ENCODE measurements at regions not wholly inside any gene's neighbourhood (a gene's known extent, or its start where the extent isn't known, plus 50 kb on each side); places are given as distances from the start of the nearest gene placed in this dataset.

DNA sequence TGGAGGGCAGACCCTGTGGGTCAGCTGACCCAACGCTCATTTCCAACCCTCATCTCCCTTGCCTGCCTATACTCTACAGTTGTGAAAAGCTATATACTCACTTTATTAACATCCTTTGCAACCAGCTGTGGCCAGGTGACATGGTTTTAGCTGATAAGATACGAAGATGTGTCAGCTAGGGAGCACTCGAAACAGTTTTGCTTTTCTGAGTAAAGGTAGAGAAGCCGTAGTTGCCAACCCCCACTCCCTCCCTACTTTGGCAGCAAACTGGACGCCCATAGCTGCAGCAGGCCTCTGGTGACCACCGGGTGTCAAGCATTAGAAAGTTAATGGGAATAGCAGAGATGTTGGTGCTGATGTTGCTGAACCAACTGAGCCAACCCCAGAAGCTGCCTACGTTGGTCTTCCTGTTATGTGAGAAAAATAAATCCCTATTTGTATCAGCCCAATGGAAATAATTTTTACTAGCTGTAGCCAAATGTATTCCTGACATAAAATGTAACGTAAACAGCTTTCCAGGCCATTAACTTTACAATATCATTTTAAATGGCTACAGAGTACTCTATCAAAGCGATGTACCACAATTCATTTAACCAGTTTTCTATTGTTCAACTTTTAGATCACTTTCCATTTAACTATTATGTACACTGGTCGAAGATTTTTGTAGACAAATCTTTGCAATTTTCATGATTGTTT, 98.5 kb upstream of the TMCC3 start:
- no peak for DNase-seq

DNA sequence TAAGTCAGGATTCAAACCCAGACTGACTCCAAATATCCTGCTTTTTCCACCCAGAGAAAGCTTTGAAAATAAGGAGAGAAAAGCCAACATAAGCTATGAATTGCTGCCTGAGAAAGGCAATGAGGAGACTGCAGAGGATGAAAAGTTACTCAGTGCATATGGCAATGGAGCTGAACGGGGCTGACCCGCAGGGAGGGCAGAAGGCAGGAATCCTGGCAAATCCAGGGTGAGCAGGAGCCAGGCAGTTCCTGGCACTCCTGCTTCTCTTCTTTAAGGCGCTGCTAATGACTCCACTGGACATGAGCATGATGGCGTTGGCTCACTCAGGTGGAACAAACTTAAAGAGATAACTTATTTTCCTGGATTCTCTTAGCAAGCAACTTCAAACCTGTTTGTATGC, 95.2 kb upstream of the TMCC3 start:
- no peak for DNase-seq

DNA sequence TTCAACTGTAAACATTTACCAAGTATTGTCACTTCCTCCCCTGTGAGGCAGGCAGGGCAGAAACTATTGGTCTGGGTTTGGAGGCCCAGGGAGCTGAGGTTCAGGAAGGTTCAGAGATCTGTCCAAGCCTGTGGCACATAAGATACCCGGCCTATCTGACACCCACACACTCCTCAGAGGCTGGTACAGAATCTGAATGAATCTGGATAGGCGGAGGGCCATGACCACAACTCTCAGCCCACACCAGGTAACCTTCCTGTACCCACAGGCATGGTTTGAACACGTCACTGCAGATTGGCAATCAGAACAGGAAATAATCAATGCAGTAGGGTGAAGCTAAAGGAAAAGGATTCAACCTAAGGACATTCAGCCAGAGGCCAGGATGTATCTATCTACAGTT, 92.8 kb upstream of the TMCC3 start:
- no peak for DNase-seq

DNA sequence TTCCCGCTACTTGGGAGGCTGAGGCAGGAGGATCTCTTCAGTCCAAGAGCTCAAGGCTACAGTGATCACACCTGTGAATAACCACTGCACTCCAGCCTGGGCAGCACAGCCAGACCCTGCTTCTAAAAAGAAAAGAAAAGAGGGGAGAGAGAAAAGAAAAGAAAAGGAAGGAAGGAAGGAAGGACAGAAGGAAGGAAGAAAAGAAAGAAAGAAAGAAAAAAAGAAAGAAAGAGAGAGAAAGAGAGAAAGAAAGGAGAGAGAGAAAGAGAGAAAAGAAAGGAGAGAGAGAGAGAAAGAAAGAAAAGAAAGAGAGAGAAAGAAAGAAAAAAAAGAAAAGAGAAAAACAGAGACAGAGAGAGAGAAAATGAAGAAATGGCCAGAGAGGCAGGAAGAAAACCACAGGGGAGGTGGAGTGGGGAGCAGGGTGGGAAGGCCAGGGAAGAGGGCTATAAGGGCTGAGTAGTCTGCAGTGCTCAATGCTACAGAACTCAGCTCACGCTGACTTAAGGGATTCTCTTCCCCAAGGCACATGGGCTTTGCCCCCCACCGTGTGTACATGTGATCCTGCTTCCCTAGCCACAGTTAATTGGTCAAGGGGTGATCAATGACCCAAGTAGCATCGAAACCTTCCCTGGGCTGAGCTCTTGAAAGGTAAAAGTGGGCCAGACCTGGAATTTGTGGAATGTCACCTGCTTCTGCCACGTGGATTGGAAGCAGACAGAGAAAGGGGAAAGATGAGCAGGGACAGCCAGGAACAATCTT, 90.4 kb upstream of the TMCC3 start:
- DNase-seq: no peak

DNA sequence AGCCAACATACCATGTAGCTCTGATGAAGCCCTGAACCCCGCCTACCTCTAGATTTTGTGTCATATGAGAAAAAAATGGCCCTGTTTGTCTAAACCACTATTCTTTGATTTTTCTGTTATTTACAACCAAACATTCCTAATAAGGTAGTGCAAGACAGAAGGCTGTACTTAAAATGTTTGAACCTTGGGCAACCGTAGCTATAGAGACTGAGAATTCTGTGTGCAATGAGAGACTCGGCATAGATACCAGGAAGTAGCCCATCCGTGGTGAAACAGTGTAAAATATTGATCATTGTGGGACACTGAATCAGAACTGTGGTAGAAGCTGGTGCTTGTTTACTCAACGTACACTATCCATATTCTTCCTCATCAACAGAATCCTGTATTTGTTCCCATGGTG, 86.5 kb upstream of the TMCC3 start:
- DNase-seq: no peak

DNA sequence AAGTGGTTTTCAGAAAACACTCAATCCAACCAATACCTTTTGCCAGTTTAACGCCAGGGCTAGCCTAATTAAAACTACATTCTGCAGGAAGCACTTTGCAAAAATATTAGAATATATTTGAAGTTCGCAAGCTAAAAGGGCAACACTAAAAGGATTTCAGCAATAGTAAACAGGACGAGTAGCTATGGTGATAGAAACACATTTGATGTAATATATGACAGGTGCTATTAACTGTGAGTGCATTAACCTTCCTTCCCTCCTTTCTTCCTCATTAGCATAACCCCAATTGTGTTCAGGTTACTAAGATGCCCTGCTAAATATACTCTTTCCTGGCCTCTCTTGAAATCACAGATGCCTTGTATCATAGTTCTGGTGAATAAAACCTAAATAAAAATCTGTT, 85.6 kb upstream of the TMCC3 start:
- no peak for DNase-seq

DNA sequence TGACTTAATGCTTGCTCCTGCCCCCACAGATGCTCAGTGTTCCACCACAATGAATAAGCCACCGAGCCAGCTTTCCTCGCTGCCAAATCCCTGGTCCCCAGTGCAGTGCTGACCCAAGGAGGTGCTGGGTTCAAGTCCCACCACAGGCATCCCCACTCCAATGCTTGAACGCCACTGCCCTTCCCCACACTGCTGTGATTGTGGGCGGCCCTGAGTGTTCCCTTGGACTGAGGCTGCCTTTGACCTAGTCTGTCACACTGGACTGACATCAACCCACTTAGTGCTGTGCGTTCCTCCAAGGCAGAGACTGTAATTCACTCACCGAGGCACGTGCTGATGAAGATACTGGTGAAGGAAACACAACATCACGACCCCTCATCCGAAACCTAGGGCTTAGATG, 83.4 kb upstream of the TMCC3 start:
- no peak for DNase-seq

DNA sequence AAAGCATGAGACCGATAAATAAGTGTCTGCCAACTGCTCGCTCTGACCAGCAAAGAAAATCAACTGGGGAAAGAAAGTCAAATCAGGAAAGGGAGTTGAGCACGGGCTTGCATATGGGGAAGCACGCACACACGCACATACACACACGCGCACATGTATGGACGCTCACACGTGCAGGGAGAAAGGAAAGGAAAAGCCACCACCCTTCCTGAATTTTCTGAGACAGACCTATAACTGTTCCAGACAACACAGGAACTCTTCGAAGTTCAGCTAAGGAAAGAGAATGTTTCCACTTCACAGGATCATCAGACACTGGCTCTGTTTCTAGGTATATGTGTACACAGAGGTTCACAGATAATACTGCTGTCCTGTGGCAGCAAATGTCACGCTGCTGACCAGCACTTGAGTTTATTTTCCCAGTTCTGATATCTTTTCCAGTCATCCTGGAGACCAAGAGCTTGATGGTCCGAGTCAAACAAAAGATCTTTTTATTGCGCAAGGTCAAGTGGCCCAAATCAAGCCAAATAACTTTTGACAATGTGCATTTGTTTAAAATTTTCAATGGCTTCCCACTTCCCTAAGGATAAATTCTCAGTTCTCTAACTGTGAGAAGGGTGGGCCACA, 82.1 kb upstream of the TMCC3 start:
- no peak for DNase-seq

DNA sequence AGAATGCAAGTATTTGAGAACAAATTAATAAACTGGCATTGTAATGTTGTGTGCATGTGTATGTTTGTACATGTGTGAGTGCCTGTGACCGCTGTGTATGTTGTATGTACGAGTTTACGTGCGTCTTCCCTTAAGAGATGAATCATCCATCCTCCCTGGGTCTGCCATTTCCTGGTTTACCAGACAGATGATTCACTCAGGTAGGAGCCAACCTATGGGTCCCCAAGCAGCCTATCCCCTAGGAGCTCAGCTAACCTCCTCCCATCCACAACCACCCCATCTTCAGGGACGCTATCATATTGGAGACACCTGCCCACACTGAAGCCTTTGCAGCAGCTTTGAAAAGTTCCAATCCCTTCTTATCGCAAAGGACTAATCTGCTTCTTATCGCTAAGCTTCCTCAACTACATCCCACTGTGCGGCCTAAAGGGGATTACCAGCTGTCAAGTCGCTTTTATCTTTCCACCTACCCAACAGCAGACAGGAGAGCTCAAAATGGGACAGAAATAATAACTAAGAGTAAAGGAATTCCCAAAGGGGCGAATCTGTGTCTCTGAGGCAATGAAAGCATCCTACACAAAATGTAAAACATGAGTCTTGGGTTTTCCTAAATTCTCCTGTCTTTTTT, 81.5 kb upstream of the TMCC3 start:
- DNase-seq: no peak

DNA sequence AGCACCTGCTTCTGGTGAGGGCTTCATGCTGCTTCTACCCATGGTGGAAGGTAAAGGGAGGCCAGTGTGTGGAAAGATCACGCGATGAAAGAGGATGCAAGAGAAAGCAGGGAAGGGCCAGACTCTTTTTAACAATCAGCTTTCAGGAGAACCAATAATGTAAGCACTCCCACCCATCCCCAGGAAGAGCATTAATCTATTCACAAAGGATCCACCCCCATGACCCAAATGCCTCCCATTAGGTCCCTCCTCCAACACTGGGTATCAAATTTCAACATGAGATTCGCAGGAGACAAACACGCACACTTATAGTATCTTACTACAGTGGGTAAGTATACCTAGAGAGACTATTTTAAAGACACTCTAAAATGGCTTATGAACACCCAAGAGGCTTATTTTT, 80.5 kb upstream of the TMCC3 start:
- no peak for DNase-seq

DNA sequence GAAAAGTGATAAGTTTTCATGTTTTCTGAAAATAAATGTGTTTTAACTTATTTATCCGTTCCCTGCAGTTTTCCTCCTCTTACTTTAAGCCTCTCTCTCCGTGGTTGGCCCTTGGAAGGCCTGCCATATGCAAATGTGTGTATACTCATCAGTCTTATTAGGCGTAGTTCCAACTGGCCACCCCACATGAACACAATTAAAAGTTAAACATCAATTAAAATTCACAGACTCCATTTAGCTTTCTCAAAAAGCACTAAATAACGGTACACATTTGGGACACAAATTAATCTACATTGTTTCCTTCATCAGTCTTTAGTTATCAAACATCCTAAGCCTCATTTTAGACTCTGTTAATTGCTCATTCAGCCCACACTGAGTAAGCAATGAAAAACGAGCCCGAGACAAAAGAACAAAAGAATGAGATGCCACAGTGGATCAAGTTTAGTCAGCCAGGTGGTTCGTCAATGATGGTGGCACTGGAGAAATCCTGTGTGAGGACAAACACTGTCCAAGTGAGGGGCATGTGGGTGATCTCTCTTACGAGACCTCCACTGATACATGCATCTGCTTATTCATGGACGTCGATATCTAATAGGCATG, 76.0 kb upstream of the TMCC3 start:
- no peak for DNase-seq

DNA sequence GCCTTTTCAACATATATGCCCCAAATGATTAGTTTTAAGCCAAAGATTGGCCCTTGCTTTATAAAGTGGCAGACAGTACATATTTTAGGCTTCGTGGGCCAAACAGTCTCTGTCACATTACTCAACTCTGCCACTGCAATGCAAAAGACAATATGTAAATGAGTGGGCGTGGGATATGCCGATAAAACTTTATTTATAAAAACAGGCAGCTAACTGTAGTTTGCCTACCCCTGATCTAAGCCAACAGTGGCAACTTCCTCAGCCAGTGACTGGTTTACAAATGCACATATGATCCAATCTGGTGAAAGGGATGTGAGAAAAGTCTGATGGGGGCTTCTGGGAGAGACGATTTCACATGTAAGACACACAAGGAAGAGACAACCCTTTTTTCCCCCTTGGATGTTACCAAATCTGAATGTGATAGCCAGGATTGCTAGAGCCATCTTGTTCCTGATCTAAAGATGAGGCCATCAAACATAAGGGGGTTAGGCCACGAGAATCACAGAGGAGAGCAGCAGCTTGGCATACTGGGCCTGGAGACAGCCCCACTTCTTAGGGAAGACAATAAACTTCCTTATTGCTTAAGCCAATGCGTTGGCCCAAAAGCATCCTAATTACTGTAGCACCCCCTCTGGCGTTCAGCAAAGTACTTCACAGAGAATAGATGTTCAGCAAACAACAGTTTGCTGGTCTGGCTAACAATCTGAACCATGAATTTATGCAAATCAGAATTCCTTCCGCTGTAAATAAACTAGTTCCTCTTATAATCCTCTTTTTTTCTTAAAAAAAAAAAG, 75.2 kb upstream of the TMCC3 start:
- DNase-seq: no peak

DNA sequence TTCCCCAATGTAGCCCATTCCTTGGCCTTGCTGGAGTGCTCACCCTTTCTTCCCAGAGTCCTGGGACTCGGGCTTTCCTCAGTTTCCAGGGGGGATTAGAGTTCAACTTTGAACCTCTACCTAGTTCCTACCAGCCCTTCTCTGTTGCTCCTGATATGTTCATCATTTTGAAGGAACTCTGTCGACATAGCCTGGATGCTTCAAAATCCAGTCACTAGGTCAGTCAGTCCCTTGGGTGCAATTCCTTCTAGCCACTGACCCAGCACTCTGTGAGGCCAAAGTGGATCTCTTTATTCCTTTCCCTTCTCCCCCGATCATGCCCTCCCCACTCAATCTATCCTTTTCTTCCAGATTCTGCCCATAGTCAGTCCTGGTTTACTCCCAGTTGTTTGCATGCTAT, 72.3 kb upstream of the TMCC3 start:
- no peak for DNase-seq

DNA sequence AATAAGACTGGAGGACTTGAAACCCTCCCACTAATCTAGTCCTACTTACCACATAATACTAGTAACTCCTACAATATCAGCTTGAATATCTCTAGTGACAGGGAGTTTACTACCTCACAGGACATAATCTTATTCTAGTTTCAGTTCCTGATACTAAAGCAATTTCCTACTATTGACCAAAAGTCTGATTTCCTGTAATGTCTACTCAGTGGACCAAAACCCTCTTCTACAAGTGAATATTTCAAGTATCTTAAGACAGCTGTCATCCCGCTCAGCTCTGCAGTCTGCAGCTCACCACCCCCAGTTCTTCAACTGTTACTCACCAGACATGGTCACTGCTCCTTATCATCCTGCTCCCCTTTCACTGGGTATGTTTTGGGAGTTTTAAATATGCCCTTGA, 70.8 kb upstream of the TMCC3 start:
- DNase-seq: no peak

DNA sequence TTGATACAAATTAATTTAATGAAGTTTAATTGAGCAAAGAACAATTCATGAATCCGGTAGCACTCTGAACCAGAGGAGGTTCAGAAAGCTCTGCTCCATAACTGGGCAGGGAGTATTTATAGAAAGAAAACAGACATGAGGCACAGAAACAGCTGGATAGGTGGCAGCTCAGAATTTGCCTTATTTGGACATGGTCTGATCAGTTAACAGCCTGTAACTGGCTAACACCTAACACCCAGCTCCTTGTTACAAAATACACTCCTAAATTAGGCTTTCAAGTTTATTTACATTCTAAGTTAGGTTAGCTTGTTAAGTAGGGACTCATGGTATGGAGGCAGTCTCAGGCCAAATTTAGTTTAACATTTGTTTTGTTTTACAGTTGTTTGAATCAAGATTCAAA, 67.8 kb upstream of the TMCC3 start:
- DNase-seq: no peak

DNA sequence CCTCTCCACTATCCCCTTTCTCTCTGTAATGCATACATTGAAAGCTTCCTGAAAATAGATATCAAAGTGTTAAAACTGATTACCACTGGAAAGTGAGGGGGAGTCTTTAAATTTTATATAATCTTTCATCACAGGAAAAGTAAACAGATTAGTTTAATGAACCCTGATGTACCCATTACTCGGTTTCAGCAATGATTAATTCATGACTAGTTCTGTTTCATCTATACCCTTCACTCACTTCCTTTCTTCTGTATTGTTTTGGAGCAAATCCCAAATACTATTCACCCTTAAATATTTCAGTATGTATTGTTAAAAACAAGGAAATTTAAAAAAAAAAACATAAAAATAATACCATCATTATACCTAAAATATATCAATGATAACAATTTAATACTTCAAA, 67.3 kb upstream of the TMCC3 start:
- DNase-seq: no peak

DNA sequence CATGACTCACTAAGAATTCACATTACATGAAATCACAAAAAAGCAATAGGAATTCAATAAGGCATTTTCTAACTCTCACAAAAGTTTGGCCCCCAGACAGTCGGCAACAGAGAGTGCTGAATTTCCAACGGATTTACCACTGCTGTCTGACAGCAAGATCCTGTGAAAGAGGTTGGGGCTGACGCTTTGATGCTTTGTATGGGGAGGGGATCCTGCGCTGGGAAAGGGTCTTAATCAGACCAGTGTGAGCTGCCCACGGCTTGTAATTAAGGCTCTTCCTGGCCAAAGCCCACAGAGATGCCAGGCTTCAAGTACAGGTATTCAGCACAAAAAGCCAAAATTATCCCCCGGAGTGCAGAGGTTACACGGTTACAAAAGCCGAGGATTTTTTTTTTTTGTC, 66.8 kb upstream of the TMCC3 start:
- no peak for DNase-seq

DNA sequence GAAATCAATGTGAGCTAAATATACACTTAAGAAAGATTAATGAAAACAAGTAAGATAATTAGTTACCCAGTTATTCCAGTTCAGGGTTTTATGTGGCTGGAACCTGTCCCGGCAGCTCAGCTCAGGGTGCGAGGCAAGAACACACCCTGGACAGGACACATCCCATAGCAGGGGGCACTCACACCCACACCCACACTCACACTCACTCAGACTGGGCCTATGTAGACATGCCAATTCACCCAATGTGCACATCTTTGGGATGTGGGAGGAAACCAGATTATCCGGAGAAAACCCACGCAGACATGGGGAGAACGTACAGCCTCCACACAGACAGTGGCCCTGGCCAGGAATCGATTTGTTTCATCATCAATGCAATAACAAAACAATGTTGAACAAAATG, 66.0 kb upstream of the TMCC3 start:
- DNase-seq: no peak

DNA sequence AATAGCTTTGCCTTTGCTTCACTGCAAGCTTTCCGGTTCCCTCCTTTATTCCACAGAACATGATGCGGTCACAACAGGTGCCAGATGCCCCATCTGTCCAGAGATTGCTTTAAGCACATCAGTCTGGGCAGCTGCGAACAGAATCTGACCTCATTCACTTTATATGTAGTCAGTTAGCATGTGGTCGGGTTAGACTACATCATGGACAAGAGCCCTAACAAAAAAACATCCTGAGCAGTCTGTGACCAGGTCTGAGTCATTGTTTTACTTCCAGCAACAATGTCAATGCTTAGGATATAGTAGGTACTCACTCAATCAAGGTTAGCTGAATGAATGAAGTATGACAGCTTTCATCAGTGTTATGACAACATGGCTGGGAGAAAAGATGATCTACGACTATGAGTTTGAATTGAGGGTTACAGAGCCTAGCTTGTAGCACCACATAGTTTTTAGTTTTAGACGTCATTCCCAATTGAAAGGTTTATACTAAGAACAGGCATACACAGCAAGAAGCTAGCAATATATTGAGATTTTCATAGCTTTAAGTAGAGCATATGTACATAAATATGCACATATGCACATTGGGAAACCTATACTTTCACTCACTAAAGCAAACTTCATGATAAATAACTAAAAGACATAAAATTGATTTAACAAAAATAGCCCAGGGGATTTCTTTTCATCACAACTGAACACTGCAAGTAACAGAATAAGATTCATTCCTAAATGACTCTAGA, 64.2 kb upstream of the TMCC3 start:
- no peak for DNase-seq

DNA sequence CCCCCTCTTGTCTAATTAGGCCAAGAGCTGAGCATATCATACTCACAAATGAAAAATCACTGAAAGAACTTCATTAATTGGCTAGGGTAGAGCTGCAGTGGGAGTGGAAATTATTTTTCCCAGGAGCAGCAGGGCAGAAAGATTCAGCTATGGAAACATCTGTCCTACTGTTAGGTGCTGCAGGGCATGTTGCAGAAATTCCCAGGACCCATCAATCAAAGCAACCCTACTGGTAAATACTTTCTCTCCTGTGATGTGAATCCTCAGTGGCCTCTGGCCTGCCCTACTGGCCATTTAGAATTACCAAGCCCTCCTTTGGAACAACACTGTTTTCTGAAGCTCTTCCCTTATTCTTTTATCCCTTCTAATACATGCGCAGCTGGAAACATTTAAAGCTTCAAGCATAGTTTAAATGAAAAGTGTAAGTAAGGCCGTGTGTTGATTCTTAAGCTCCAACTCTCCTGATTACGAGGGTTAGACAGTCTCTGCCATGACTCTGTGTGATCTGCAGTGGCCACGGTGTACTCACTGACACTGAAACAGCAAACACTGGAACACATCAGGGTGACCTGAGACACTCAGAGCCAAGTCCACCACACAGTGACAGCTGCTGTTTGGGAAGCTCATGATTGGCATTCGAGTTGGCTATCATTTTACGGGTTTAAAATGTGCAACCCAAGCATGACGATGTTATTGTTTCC, 62.6 kb upstream of the TMCC3 start:
- DNase-seq: no peak

DNA sequence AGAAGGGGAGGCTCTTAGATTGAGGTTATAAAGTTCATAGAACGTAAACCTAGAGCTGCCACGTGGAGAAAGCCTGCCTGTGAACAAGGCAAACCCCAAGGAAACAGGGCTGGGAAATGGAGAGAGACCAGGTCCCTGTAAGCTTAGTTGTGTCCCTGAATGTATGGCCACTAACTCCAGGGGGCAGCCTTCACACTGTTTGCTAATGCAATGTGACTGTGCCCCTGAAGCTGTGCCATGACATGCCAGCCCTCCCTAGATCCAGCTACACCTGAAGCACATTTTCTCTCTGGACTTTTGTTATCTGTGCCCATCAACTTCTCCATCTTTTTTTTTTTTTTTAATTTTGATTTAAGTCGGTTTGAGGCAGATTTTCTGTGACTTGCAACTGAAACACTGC, 60.6 kb upstream of the TMCC3 start:
- peak in 2 of 5 donors; percentile 9 to 16 for DNase-seq

Measured in T-helper 1 cell (primary cell).